Activated CD4-positive, alpha-beta T cell treated with anti-CD3 and anti-CD28 coated beads, Interleukin-2, amount 10 ng/mL, durations not matched to agents 24 days and 14 days (primary cell): ENCODE measurements at regions not wholly inside any gene's neighbourhood (a gene's known extent, or its start where the extent isn't known, plus 50 kb on each side); places are given as distances from the start of the nearest gene placed in this dataset.

ENCODE experiments used
- DNase-seq: peaks from one replicate; pipeline ENCODE4 v3.0.0; 2022
- H3K27ac Mint-ChIP-seq: one replicate; pipeline ENCODE4 v1.8.0; 2022; ENCODE audit warnings: mild to moderate bottlenecking, mixed read lengths
- H3K27me3 Mint-ChIP-seq: one replicate; pipeline ENCODE4 v1.8.0; 2022; ENCODE audit warnings: mixed read lengths
- H3K36me3 Mint-ChIP-seq: one replicate; pipeline ENCODE4 v1.8.0; 2022; ENCODE audit warnings: low read depth, mild to moderate bottlenecking, mixed read lengths
- H3K4me1 Mint-ChIP-seq: one replicate; pipeline ENCODE4 v1.8.0; 2021; ENCODE audit warnings: mixed read lengths
- H3K4me3 Mint-ChIP-seq: one replicate; pipeline ENCODE4 v1.8.0; 2022; ENCODE audit warnings: mild to moderate bottlenecking, moderate library complexity, mixed read lengths
- H3K9me3 Mint-ChIP-seq: one replicate; pipeline ENCODE4 v1.8.0; 2021; ENCODE audit warnings: mixed read lengths
- intact Hi-C: fragments of 100-400 bp; cut with micrococcal nuclease; formaldehyde crosslinking; loops from one replicate; pipeline ENCODE4 v1.15.1; 2023

DNA sequence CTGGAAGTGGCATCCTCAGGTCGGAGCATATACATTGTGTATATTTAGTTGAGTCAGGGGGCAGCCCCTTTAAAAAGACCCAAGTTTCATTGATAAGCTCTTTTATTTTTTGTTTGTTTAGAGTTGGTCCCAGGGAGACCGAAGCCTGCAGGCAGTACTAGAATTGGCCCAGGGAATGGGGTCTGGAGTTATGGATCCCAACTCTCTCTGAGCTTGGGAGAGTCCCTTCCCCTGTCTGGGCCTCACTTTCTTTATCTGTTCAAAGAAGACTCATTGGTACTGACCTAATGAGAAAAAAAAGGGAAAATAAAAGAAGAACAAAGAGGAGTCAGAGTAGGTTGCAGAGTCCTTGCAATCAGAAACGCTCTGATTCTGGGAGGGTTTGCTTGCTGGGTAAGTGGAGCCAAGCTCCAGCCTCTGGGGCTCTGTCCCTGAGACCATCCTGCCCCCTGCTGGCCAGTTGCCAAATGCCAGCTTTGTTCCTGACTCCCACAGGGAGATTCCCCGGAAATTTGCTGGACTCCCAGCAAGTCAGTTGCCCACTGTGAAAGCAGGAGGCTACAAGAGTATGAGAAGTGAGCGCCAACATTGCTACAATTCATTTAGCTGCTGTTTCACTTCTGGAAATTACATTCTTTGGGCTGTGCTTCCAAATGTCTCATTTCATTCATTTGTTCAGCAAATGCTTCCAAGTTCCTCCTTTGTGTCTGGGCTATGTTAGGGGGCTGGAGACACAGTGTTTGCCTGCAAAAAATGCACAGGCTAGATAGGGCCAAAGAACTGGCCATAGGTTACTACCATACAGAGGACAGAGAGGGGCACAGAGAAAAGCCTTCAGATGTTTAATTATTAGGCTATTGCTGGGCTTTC lies 156.2 kb downstream of the MELK start:
- Mint-ChIP-seq H3K36me3 (no peaks in the 10 kb centered on the region), H3K4me3 (no peak overlapping the region), H3K27me3 (no peaks in the 10 kb centered on the region), H3K4me1 (no peaks in the 10 kb centered on the region), H3K9me3 (no peaks in the 10 kb centered on the region), H3K27ac (no peak overlapping the region)
- intact Hi-C loops, result loop anchor here (1.0 kb wide), 2 partner anchors 96 to 322 kb away; no protein-coding TSS in a partner anchor
- DNase-seq, result peak; percentile 90

DNA sequence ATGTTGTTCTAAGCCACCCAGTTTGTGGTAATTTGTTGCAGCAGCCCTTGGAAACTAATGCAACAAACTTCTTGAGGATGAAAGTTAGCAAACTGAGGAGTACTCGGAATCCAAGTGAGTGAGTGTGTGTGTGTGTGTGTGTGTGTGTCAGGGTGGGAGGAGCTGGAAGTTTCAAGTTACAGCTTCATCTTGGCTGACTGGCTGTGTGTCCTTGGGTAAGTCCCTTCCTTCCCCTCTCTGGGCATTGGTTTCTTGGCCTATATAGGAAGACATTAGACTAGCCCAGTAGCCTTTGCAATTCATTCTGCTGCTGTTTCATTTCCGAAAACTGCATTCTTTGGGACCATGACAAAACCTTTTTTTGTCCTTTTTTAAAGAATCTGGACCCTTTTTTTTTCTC lies 157.2 kb downstream of the MELK start:
- intact Hi-C loops, result loop anchor here (1.0 kb wide), 2 partner anchors 97 to 323 kb away; no protein-coding TSS in a partner anchor
- Mint-ChIP-seq H3K4me1 (no peaks in the 10 kb centered on the region), H3K36me3 (no peaks in the 10 kb centered on the region), H3K27ac (no peak overlapping the region), H3K27me3 (no peaks in the 10 kb centered on the region), H3K4me3 (no peak overlapping the region), H3K9me3 (no peaks in the 10 kb centered on the region)
- DNase-seq, result no peak

DNA sequence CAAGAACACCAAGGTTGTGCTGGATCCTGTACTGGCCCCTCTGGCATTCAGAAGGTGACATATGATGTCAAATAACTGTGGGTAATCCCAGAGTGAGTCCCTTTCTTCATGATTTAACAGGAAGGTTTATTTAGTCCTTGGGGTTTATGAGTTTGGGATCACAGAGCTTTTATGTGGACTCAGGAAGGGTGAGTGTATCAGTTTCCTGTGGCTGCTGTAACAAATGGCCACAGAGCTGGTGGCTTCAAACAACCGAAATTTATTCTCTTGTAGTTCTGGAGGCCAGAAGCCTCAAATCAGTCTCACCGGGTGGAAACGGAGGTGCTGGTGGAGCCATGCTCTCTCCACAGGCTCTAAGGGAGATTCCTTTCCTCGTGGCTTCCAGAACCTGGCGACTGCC lies 157.7 kb downstream of the MELK start:
- H3K27me3 Mint-ChIP-seq, result no peaks in the 10 kb centered on the region
- H3K4me3 Mint-ChIP-seq, result no peak overlapping the region
- H3K27ac Mint-ChIP-seq, result no peak overlapping the region
- H3K36me3 Mint-ChIP-seq, result no peaks in the 10 kb centered on the region
- DNase-seq, result no peak
- no peaks in the 10 kb centered on the region for H3K9me3 Mint-ChIP-seq
- intact Hi-C loops, result no loop called here
- no peaks in the 10 kb centered on the region for H3K4me1 Mint-ChIP-seq

DNA sequence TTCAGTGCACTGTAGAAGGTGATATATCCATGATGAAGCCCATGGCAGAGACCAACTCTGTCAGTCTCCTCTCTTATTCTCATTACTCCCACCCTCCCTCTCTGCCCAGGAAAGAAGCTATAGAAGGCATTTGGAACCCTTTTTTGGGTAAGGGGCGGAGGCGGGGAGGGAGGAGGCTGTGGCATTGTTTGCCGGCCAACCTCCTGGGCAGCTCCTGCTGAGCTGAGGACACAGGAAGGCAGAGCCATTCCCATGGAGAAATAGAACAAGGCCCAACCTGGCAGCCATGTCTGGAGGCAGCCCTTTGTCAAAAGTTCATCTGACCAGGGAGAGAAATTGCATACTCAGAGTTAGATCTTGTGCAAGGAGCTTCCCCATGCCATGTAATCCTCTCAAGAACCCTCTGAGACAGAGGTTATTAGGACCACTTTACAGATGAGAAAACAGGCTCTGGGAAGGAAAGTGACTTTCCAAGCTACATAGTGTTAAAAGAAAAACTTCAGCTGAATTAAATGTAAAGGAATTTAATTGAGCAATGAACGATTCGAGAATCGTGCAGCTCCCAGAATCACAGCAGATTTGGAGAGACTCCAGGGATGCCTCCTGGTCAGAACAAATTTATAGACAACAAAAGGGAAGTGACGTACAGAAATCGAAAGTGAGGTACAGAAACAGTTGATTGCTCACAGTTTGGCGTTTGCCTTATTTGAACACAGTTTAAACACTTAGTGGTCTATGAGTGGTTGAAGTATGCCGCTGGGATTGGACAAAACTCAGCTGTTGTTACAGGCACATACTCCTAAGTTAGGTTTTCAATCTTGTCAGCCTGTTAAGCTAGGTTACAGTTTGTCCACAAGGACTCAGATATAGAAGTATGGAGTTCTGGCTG lies 158.6 kb downstream of the MELK start:
- H3K36me3 Mint-ChIP-seq, result no peaks in the 10 kb centered on the region
- H3K9me3 Mint-ChIP-seq, result no peaks in the 10 kb centered on the region
- no peak overlapping the region for H3K4me3 Mint-ChIP-seq
- intact Hi-C loops, result no loop called here
- no peak for DNase-seq
- H3K27me3 Mint-ChIP-seq, result no peaks in the 10 kb centered on the region
- H3K4me1 Mint-ChIP-seq, result no peaks in the 10 kb centered on the region
- no peak overlapping the region for H3K27ac Mint-ChIP-seq

DNA sequence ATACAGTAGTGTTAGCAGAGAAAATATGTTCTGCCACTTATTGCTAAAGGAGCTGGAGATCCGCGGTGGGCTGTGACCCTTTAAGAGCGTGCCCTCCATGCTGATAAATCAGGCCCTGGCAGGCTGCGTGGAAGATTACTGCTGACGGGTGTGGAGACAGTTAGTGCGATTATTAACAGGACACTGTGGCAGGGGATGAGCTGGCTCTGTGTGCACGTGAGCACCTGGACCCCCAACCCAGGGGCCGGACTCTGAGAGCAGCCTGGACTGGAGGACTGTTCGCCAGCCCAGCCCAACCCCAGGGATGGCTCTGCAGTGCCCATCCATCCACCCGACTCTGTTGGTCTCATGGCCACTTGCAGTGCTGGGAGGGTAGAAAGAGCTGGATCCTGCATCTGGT lies 162.0 kb downstream of the MELK start:
- DNase-seq, result no peak
- Mint-ChIP-seq H3K4me3 (no peak overlapping the region), H3K9me3 (no peaks in the 10 kb centered on the region), H3K4me1 (no peaks in the 10 kb centered on the region), H3K36me3 (no peaks in the 10 kb centered on the region), H3K27me3 (peaks cover 15% of the 10 kb centered on the region), H3K27ac (no peak overlapping the region)
- intact Hi-C loops, result no loop called here

DNA sequence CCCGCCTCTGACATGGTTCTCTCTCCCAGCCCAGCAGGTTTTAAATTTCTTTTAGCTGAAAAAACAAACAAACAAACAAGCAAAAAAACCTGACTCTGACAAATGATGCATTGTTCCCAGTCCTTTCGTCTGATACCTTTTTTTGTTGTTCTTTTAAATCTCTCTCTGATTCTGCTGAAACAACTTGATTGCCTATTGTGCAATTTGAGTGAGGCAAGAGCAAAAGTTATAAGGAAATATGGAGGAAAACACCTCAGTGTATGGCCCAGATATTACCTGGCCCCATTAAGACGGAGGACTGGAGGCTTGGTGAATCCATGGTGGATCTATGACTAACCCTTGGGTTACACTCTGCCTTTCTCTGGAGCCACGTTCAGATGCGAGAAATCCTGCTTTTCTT lies 164.0 kb downstream of the MELK start:
- DNase-seq, result no peak
- peaks cover 2% of the 10 kb centered on the region for H3K4me1 Mint-ChIP-seq
- intact Hi-C loops, result no loop called here
- H3K36me3 Mint-ChIP-seq, result no peaks in the 10 kb centered on the region
- H3K9me3 Mint-ChIP-seq, result no peaks in the 10 kb centered on the region
- H3K27ac Mint-ChIP-seq, result no peak overlapping the region
- no peak overlapping the region for H3K4me3 Mint-ChIP-seq
- H3K27me3 Mint-ChIP-seq, result peaks cover 33% of the 10 kb centered on the region

DNA sequence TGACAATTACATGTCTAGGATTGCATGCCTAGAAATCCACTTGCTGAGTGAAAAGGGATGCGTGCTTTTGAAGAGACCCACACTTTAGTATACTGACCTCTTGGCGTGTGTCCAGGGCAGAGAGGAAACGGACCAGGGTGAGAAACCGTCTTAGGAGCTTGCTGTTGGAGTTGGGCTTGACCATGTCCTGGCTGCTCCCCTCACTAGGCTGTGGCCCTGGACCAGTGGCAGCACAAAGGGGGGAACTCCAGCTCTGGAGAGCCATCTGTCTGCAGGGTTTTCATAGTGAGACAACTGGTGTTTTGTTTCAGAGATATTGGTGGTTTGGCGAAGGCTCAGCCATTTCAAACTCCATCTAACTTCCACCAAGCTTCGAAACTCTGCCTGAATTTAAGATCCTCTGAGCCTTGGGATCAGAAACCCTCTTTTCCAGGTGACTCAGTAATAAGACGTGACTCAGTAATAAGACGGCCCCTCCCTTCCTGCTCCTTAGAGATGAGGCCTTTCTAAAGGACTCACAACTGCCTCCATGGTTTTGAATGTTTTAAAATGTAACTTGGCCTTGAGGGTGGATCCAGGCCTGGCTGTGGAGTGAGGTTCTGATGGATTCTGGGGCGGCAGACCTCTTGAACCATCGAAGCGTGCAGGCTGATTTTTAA lies 165.8 kb downstream of the MELK start:
- H3K36me3 Mint-ChIP-seq, result no peaks in the 10 kb centered on the region
- H3K4me1 Mint-ChIP-seq, result peaks cover 2% of the 10 kb centered on the region
- DNase-seq, result no peak
- peaks cover 35% of the 10 kb centered on the region for H3K27me3 Mint-ChIP-seq
- intact Hi-C loops, result no loop called here
- H3K4me3 Mint-ChIP-seq, result no peak overlapping the region
- H3K27ac Mint-ChIP-seq, result no peak overlapping the region
- H3K9me3 Mint-ChIP-seq, result no peaks in the 10 kb centered on the region

DNA sequence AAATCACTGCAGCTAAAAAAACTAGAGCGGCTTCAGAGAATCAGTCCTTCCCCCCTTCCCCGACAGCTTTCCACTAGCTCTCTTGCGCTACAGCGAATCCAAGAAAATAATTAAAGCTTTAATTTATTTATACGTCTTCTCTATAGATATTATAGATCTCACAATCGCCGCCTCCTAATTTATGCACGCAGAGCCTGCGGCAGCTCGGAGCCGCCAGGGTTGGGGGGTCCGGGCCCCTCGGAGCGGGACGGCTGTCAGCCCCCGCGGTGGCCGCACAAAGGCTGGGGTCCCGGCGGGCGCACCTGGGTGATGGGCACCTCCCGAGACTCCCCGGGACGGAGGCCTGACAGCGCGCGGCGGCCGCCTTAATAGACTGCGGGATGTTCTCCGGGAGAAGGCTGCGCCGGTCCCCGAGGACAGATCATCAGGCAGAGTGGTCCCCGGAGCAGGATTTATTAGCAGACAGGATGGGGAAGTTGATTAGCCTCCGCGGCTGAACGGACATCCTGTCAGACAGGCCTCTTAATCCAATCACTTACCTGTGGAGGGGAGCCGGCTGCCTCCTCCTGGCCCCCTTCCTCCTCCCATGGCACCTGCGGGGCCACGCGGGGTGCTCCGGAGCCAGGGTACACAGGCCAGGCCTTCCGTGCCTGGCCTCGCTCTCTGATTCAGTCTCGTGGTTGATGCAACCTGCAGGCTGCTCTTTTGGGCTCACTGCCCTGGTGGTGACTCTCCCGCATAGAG lies 166.8 kb downstream of the MELK start:
- no peak for DNase-seq
- H3K27me3 Mint-ChIP-seq, result peaks cover 35% of the 10 kb centered on the region
- H3K9me3 Mint-ChIP-seq, result no peaks in the 10 kb centered on the region
- H3K36me3 Mint-ChIP-seq, result no peaks in the 10 kb centered on the region
- H3K4me1 Mint-ChIP-seq, result peaks cover 2% of the 10 kb centered on the region
- H3K4me3 Mint-ChIP-seq, result no peak overlapping the region
- intact Hi-C loops, result no loop called here
- H3K27ac Mint-ChIP-seq, result no peak overlapping the region

DNA sequence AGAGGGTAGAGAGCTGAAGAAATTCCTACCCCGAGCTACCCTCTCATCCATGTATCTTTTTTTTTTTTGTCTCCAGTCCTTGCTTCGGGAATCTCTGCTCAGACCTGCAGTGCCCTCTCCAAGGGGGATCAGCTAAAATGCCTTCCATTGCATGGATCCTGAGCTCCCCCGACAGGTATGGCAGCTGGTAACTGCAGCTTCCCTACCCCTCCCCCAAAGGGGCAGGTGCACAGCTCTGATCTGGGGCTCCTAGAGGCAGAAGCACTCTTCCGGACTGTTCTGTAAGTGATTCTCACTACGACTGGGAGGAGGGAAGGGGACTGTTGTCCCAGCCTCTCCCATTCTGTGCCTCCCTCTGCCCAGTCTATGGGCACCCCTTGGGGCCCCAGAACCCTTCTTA lies 169.6 kb downstream of the MELK start:
- no peak for DNase-seq
- H3K4me1 Mint-ChIP-seq, result peaks cover 2% of the 10 kb centered on the region
- H3K27me3 Mint-ChIP-seq, result peaks cover 31% of the 10 kb centered on the region
- no peaks in the 10 kb centered on the region for H3K9me3 Mint-ChIP-seq
- H3K4me3 Mint-ChIP-seq, result no peak overlapping the region
- no peaks in the 10 kb centered on the region for H3K36me3 Mint-ChIP-seq
- intact Hi-C loops, result no loop called here
- no peak overlapping the region for H3K27ac Mint-ChIP-seq

DNA sequence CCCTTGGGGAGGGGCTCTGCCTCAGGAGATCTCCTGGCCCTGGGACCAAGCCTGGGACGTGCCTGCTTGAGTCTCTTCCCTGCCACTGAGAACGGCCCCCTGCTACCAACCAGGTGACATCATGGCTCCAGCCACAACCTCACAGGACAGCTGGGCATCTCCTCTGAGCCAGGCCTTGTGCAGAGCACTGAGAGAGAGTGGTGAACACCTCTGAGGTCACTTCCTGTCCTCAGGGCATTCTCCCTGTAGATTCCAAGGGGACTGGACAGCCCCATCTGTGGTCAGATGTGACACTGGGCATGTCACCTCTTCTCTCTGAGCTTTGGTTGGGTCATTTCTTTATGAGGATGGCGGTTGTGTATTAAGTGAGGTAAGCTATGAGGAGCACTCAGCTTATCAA lies 172.0 kb downstream of the MELK start:
- peaks cover 28% of the 10 kb centered on the region for H3K27me3 Mint-ChIP-seq
- H3K36me3 Mint-ChIP-seq, result no peaks in the 10 kb centered on the region
- intact Hi-C loops, result no loop called here
- H3K4me3 Mint-ChIP-seq, result no peak overlapping the region
- peaks cover 2% of the 10 kb centered on the region for H3K4me1 Mint-ChIP-seq
- H3K9me3 Mint-ChIP-seq, result no peaks in the 10 kb centered on the region
- no peak overlapping the region for H3K27ac Mint-ChIP-seq
- no peak for DNase-seq

DNA sequence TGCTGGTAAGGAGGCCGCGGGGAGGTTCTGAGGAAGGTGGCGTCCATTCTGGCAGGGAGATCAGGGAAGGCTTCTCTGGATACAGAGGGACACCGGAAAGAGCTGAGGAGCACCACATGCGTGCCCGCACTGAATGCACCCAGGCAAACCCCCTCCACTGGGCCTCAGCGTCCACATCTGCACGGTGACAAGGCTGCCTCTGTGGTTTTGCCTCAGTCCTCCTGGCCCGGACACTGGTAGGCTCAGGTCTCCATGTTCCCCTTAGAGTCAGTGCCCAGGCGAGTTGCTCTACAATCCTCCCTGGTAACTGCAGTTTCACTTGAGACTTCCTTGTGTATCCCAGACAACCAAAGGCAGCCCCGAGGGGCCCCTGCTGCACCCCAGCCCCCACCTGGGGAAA lies 173.3 kb downstream of the MELK start:
- Mint-ChIP-seq H3K27me3 (peaks cover 17% of the 10 kb centered on the region), H3K36me3 (no peaks in the 10 kb centered on the region), H3K4me1 (no peaks in the 10 kb centered on the region), H3K27ac (no peak overlapping the region), H3K9me3 (no peaks in the 10 kb centered on the region), H3K4me3 (no peak overlapping the region)
- intact Hi-C loops, result no loop called here
- DNase-seq, result no peak

DNA sequence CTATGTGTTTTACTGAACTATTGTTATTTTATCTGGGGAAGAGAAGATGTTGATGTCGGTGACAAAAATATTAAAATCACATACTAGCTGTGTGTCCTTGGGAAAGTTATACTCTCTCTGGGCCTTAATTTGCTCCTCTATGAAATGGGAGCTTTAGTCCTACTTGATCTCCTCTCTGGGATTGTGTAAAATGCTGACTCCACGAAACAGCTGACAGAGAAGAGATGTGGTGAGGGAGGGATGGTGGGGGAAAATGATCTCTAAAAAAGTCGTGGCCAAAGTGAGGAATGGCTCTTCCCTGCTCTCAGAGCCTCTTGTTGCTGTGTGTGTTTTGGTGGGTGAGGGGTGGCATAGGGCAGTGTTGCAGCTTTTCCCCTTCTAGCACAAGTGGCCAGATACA lies 173.7 kb downstream of the MELK start:
- H3K27ac Mint-ChIP-seq, result no peak overlapping the region
- intact Hi-C loops, result no loop called here
- no peaks in the 10 kb centered on the region for H3K9me3 Mint-ChIP-seq
- H3K36me3 Mint-ChIP-seq, result no peaks in the 10 kb centered on the region
- DNase-seq, result no peak
- H3K4me3 Mint-ChIP-seq, result no peak overlapping the region
- H3K4me1 Mint-ChIP-seq, result no peaks in the 10 kb centered on the region
- peaks cover 16% of the 10 kb centered on the region for H3K27me3 Mint-ChIP-seq

DNA sequence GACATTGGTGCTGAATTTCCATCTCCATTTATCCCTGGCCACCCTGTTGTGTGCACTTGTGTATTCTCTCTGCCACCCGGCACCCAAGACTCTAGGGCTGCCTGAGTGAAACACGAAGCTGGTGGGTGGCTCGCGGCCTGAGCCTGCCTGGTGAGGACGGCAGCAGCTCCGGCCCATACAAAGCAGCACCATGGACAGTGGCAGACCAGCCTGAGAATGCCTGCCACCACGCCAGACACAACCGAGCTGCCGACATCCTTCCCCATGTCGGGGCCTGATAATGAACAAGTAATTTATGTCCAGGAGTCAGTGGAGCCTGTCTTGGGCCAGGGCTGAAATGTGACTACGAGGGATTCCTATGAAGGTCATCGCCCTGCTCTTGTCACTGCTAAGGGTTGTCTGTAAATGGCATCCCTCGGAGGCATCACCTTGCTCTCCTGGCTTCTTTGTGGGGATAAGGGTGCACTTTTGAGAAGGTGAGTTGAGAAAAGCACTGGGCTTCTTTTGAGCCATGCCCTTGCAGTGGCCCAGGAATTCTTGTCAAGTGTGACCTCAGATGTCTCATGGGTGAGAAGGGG lies 175.7 kb downstream of the MELK start:
- H3K36me3 Mint-ChIP-seq, result no peaks in the 10 kb centered on the region
- no peaks in the 10 kb centered on the region for H3K9me3 Mint-ChIP-seq
- intact Hi-C loops, result no loop called here
- H3K27me3 Mint-ChIP-seq, result peaks cover 16% of the 10 kb centered on the region
- no peaks in the 10 kb centered on the region for H3K4me1 Mint-ChIP-seq
- peak; percentile 81 for DNase-seq
- no peak overlapping the region for H3K4me3 Mint-ChIP-seq
- H3K27ac Mint-ChIP-seq, result no peak overlapping the region
